ENCODE measurements at regions not wholly inside any gene's neighbourhood (a gene's known extent, or its start where the extent isn't known, plus 50 kb on each side); places are given as distances from the start of the nearest gene placed in this dataset.
A peak's percentile ranks its signal among the peaks of the same experiment; 100 is the strongest.
"Not testable (repeated sequence)": the region's sequence is repeated elsewhere in the genome, so short reads cannot be mapped to it uniquely, and the experiment has no call there.

GRCh38 chr13:81916461-81916860, 1575.5 kb upstream of the SPRY2 start:
- peak; percentile 31 for DNase-seq

DNA sequence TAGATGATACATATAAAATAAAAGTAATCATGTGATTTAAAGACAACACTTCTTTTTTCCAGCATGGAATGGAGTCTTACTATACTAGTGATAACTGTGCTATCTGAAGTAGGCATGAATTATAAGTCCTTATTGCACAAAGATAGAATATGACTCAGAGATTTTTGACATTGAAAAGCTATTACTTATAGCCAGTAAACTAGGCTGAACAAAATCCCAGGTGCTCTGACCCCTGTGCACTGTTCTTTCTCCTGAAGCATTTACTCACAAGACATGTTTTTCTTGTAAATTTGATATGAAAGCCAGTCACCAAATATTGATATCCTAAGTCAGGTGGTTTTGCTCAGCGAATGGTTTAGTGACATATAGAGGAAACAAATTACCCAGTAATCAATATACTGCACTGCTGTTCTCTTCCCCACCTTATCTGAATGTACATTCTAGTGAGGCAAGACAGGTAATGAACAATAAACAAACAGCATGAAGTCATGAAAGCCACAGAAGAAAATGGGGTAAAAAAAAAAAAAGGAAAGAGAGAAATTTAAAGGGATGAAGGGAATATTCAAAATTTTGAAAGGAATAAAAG, 1567.0 kb upstream of the SPRY2 start:
- no peak for DNase-seq

DNA sequence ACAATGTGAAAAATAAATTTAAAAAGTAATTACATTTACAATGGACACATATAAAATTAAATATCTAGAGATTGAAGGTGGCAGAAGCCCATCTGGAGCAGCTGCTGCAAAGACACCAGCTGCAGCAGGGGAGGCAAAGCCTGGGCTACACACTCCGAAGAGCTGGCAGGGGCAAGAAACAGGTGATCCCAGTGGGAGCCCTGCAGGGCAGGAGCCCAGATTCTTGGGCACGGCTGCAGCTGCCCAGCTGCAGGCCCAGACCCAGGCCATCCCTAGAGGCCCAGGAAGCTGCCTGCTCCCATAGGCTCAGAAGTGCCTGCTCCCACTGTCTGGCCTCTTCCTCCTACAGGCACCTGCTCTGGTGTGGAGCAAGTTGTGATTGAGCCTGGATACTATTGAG, 1547.9 kb upstream of the SPRY2 start:
- no peak for DNase-seq

GRCh38 chr13:81874681-81875661, 1534.0 kb upstream of the SPRY2 start:
- DNase-seq: no peak

GRCh38 chr13:81874253-81874652, 1533.3 kb upstream of the SPRY2 start:
- DNase-seq: no peak

- no peak for DNase-seq
Observed at GRCh38 chr13:81872581-81872980, 1531.7 kb upstream of the SPRY2 start.

DNA sequence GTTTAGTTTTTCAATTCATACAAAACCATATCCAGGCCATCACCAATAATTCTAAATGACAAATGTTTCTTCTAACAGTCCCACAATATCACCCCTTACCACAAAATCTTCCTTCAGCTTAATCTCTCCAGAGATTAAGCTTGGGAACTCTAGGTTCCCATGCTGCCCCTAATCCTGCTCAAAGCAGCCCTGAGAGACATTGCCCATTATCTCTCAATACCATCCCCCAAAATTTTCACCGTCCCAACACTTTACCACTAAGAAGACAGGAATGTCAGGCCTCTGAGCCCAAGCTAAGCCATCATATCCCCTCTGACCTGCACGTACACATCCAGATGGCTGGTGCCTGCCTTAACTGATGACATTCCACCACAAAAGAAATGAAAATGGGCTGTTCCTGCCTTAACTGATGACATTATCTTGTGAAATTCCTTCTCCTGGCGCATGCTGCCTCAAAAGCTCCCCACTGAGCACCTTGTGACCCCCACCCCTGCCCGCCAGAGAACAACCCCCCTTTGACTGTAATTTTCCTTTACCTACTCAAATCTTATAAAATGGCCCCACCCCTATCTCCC, 1530.9 kb upstream of the SPRY2 start:
- not testable (repeated sequence) for DNase-seq

GRCh38 chr13:81848291-81848690, 1507.4 kb upstream of the SPRY2 start:
- no peak for DNase-seq

DNA sequence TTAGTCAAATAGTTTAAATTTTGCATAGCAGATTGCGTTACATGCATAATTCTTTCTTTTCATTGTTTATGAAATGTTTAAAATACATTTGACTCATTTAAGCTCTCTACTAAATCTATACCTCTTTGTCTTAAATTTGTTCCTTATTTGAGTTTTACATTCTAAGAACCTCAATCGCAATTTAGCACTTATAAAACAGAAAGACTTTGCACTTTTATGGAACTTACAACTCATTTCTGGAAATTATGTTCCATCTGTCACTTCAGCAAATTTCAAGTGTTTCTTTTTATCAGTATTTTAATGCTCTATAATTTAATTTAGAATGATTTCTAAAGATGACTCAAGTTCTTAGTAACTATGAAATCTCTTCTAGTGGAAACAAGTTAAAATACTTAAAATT, 1505.8 kb upstream of the SPRY2 start:
- DNase-seq: no peak

- no peak for DNase-seq
Observed at GRCh38 chr13:81821259-81821658, 1480.3 kb upstream of the SPRY2 start.

DNA sequence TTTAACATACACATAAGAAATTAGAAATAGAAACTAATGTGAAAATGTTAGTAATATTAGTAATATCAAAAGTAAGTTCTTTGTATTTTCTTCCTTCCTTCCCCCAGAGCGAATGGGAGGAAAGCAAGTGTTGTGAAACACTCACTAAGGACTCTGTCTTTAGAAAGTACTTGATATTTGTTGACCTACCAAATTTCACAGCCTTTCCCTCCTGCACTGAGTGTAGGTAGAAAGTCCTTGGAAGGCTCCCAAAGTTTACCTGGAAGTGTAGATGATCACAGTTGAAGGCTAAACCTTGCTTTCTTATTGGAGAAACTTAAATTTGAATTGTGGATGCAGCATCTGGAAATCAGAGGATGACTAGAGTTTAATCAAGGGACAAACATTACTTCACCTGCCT, 1459.5 kb upstream of the SPRY2 start:
- no peak for DNase-seq

DNA sequence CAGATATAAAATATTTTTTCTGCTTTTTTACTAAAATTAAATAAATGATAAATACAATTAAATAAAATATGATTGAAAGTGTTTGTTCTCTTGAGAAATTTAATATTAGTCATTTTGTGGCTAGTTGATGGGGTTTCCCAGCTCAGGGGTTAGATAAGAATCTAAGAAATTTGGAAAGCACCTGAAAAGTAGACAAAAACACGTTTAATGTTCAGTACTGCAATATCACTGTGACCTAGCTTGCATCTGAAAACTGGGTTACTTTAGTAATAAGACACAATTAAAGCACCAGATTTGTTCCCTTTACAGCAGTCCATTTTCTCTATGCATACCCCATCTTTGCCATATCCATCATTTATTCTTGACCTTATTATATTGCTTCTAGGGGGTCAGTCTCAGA, 1454.8 kb upstream of the SPRY2 start:
- DNase-seq: no peak

- DNase-seq: no peak
Observed at GRCh38 chr13:81791641-81792040, 1450.7 kb upstream of the SPRY2 start.

DNA sequence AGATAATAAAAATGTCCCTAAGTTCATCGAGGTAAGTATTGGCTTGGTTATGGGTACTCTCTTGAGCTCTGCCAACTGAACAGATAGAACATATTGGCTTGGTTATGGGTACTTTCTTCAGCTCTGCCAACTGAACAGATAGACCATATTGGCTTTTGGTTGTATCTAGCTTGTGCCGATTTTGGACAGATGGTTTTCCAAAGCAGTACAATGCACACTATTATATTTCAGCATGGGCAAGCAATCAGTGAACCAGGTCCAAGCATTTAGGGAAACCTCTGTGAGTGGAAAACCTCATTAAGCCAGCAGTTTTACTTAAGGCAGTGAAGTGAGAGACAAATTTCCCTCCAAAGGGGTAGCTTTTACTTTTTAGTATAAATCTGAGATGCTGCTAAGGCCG, 1440.5 kb upstream of the SPRY2 start:
- no peak for DNase-seq

DNA sequence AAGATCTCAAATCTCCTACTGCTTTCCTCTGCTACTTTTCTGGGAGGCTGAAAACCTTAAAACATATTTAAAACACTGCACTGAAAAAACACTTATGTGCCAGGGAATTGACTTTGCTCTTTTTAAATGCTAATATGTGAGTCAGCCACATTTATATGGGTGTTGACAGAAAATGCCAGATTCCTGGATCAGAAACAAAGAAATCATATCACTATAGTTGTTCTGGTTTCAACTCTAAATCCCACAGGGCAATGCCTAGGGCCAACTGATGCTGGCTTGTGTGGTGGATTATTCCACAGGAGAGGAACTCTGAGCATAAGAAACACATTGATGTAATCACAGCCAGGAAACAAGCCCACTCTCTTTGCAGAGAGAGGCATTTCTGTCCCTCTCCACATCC, 1439.0 kb upstream of the SPRY2 start:
- no peak for DNase-seq

- DNase-seq: no peak
Observed at GRCh38 chr13:81778350-81778749, 1437.4 kb upstream of the SPRY2 start.

DNA sequence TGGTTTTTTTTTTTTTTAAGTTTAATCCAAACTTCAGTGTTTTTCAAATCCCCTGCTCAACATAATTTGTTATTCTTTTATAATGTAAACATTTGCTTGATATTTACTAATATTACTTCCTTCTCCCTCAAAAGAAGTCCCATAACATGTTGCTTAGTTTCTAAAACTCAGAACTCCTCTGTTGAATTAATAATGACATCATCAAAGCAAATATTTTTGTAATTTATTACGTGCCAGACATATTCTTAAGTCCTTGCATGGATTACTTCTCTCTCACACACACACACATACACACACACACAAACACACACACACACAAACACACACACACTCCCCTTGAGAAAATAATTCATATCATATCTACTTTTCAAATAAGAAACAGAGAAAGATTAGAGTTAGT, 1432.3 kb upstream of the SPRY2 start:
- no peak for DNase-seq

GRCh38 chr13:81771951-81772350, 1431.0 kb upstream of the SPRY2 start:
- no peak for DNase-seq

DNA sequence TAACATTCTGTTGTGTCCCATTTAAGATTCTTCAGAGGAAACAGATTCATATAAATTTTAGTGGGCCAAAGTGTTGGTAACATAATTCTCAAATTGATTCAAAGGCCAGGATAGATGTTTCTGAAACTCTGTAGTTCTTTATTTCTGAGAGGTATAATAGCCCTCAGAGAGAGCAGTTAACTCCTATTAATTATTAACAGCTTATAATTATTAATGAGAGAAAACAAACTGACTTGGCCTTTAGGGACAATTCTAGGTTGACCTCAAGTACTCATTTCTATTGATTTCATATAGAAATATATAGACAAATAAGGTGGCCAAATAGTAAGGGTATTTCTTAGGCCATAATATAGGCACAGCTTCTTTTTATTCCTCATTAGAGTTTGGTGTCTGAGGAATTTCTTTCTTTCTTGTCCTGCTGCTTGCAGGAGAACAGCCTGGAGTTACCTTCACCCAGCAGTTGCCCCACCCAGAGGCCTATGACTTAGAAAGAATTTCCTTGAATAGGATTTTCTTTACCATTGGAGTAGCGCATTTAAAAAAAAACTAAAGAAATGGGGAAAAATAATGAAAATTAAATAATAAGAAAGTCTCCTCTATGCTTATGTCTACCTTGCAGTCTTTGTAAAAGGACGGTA, 1430.1 kb upstream of the SPRY2 start:
- DNase-seq: no peak

DNA sequence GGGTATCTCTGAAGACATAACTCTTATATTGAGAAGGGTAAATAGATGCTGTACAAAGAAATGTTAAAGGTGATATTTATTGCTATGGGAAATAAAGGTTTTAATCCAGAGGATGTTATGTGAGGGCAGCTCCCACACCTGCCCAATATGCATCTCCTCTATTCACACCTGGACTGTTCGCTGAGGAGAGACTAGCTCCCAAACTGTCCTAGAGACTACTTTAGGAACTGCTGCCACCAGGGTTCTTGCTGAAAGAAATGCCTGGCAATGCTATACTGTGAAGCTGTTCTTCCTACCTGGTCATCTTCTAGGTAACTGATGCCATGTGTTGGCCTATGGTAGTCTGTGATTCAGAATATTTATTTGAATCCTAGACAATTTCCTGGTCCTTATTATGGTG, 1421.5 kb upstream of the SPRY2 start:
- DNase-seq: no peak

- DNase-seq: no peak
Observed at GRCh38 chr13:81760316-81760715, 1419.4 kb upstream of the SPRY2 start.

- no peak for DNase-seq
Observed at GRCh38 chr13:81757348-81757970, 1416.5 kb upstream of the SPRY2 start.

- no peak for DNase-seq
Observed at GRCh38 chr13:81745391-81745790, 1404.5 kb upstream of the SPRY2 start.

Data from HCEC 1CT (cell line).